Cardiac muscle cell (in vitro differentiated cells and primary cell): ENCODE measurements at regions not wholly inside any gene's neighbourhood (a gene's known extent, or its start where the extent isn't known, plus 50 kb on each side); places are given as distances from the start of the nearest gene placed in this dataset.

Source experiments
- DNase-seq, 2 donors: peaks; one replicate each; pipeline versions ENCODE4 v3.0.0 to v3.0.0-alpha.2; 2010 to 2017; ENCODE audit warnings: low read depth in 1 of 2, low spot score in 1 of 2
- H3K27ac ChIP-seq: fragments of 200-600 bp; sonication (generic); 2 replicates; pipeline ENCODE4 v1.5.1; 2016
- H3K27me3 ChIP-seq: fragments of 200-600 bp; sonication (generic); 2 replicates; pipeline ENCODE4 v1.6.0; 2016; ENCODE audit warnings: control low read depth
- H3K36me3 ChIP-seq: fragments of 200-600 bp; sonication (generic); 2 replicates; pipeline ENCODE4 v1.5.1; 2016; ENCODE audit warnings: control low read depth
- H3K4me1 ChIP-seq: fragments of 200-600 bp; sonication (generic); 2 replicates; pipeline ENCODE4 v1.8.1; 2017; ENCODE audit warnings: low read depth, mild to moderate bottlenecking, mixed run types
- H3K4me3 ChIP-seq: fragments of 200-600 bp; sonication (generic); 2 replicates; pipeline ENCODE4 v1.5.1; 2016; ENCODE audit warnings: mild to moderate bottlenecking
- H3K9me3 ChIP-seq: fragments of 200-600 bp; sonication (generic); 2 replicates; pipeline ENCODE4 v1.5.1; 2017; ENCODE audit warnings: low read depth, mild to moderate bottlenecking, control low read depth
- CTCF ChIP-seq: IDR thresholded peaks from 2 replicates; pipeline ENCODE4 v1.5.1; 2012; ENCODE audit warnings: low read depth, mild to moderate bottlenecking, low read length

- no peak for TF ChIP-seq CTCF
- Histone ChIP-seq H3K4me1 (peaks cover 6% of the 10 kb centered on the region), H3K9me3 (no peaks in the 10 kb centered on the region), H3K36me3 (no peaks in the 10 kb centered on the region), H3K4me3 (no peak overlapping the region), H3K27ac (no peak overlapping the region), H3K27me3 (peaks cover 17% of the 10 kb centered on the region)
- DNase-seq, result peak in 1 of 2 donors; percentile 88
Measured at GRCh38 chr3:124248471-124249028, 256.6 kb upstream of the ROPN1 start.

- Histone ChIP-seq H3K27ac (no peak overlapping the region), H3K36me3 (no peaks in the 10 kb centered on the region), H3K4me1 (peaks cover 6% of the 10 kb centered on the region), H3K27me3 (peaks cover 20% of the 10 kb centered on the region), H3K4me3 (no peak overlapping the region), H3K9me3 (no peaks in the 10 kb centered on the region)
- DNase-seq, result no peak
- TF ChIP-seq CTCF, result no peak
Measured at GRCh38 chr3:124249038-124249437, 257.1 kb upstream of the ROPN1 start.

GRCh38 chr3:124250053-124250452 is 258.1 kb upstream of the ROPN1 start:
- no peaks in the 10 kb centered on the region for H3K36me3 ChIP-seq
- peaks cover 20% of the 10 kb centered on the region for H3K27me3 ChIP-seq
- no peak for DNase-seq
- TF ChIP-seq CTCF, result no peak
- H3K27ac ChIP-seq, result no peak overlapping the region
- no peak overlapping the region for H3K4me3 ChIP-seq
- H3K4me1 ChIP-seq, result peaks cover 6% of the 10 kb centered on the region
- H3K9me3 ChIP-seq, result no peaks in the 10 kb centered on the region

- H3K9me3 ChIP-seq, result no peaks in the 10 kb centered on the region
- no peak for DNase-seq
- no peak overlapping the region for H3K4me3 ChIP-seq
- TF ChIP-seq CTCF, result no peak
- H3K36me3 ChIP-seq, result no peaks in the 10 kb centered on the region
- peaks cover 8% of the 10 kb centered on the region for H3K4me1 ChIP-seq
- H3K27ac ChIP-seq, result no peak overlapping the region
- H3K27me3 ChIP-seq, result peaks cover 14% of the 10 kb centered on the region
Measured at GRCh38 chr3:124256156-124256555, 264.2 kb upstream of the ROPN1 start.

- H3K4me1 ChIP-seq, result peaks cover 8% of the 10 kb centered on the region
- no peak for TF ChIP-seq CTCF
- H3K36me3 ChIP-seq, result no peaks in the 10 kb centered on the region
- H3K27me3 ChIP-seq, result peaks cover 14% of the 10 kb centered on the region
- no peak for DNase-seq
- no peaks in the 10 kb centered on the region for H3K9me3 ChIP-seq
- H3K27ac ChIP-seq, result no peak overlapping the region
- no peak overlapping the region for H3K4me3 ChIP-seq
Measured at GRCh38 chr3:124256599-124256998, 264.7 kb upstream of the ROPN1 start.
